CD14-positive monocyte (primary cell): ENCODE measurements at regions not wholly inside any gene's neighbourhood (a gene's known extent, or its start where the extent isn't known, plus 50 kb on each side); places are given as distances from the start of the nearest gene placed in this dataset.

Experiments
- DNase-seq, 3 donors: peaks; one replicate each; pipeline ENCODE4 v3.0.0-alpha.2; 2011 to 2022
- H2AFZ ChIP-seq: 2 replicates; pipeline ENCODE4 v1.6.0; 2012; ENCODE audit warnings: mild to moderate bottlenecking, low read depth, low read length, inconsistent platforms; ENCODE audit not compliant: insufficient read depth, poor library complexity, severe bottlenecking
- H3K27ac ChIP-seq, 2 donors: 1 replicate in 1 of 2; 2 replicates in 1 of 2; pipeline ENCODE4 v1.5.1; 2012 to 2013; ENCODE audit warnings: low read length in 2 of 2, control low read depth in 1 of 2, inconsistent platforms in 1 of 2, low read depth in 1 of 2, mild to moderate bottlenecking in 1 of 2
- H3K27me3 ChIP-seq, 2 donors: one replicate each; pipeline versions ENCODE4 v1.6.0 to v1.6.1; 2011 to 2013; ENCODE audit warnings: low read length in 2 of 2; ENCODE audit not compliant: control insufficient read depth in 2 of 2, insufficient read depth in 2 of 2
- H3K36me3 ChIP-seq, 2 donors: replicated peaks in 1 of 2; 1 replicate in 1 of 2; 2 replicates in 1 of 2; pipeline versions ENCODE4 v1.5.1 to v1.6.1; 2012 to 2013; ENCODE audit warnings: low read length in 2 of 2, control low read depth in 1 of 2, inconsistent platforms in 1 of 2, mild to moderate bottlenecking in 1 of 2; ENCODE audit not compliant: insufficient read depth in 2 of 2, control insufficient read depth in 1 of 2
- H3K4me1 ChIP-seq, 2 donors: 1 replicate in 1 of 2; 2 replicates in 1 of 2; pipeline versions ENCODE4 v1.5.1 to v1.6.1; 2012 to 2013; ENCODE audit warnings: low read length in 2 of 2, control low read depth in 1 of 2, inconsistent platforms in 1 of 2, mild to moderate bottlenecking in 1 of 2, moderate library complexity in 1 of 2; ENCODE audit not compliant: insufficient read depth in 2 of 2, control insufficient read depth in 1 of 2
- H3K4me2 ChIP-seq: replicated peaks from 2 replicates; pipeline ENCODE3; 2012; ENCODE audit warnings: low read length, moderate library complexity, mild to moderate bottlenecking; ENCODE audit not compliant: poor library complexity, severe bottlenecking; ENCODE audit errors: extremely low read depth
- H3K4me3 ChIP-seq, 3 experiments: fragments of 200-600 bp in 1 of 3; sonication (generic) in 1 of 3; replicated peaks in 1 of 3; 1 replicate in 2 of 3; 2 replicates in 1 of 3; pipeline ENCODE4 v1.5.1; 2011 to 2013; ENCODE audit warnings: low read length in 3 of 3, mild to moderate bottlenecking in 3 of 3, control low read depth in 2 of 3, low read depth in 2 of 3, inconsistent platforms in 1 of 3, moderate library complexity in 1 of 3
- H3K79me2 ChIP-seq: 2 replicates; pipeline ENCODE4 v1.6.0; 2012; ENCODE audit warnings: mild to moderate bottlenecking, control low read depth, inconsistent platforms, low read length, moderate library complexity; ENCODE audit not compliant: insufficient read depth
- H3K9ac ChIP-seq: 2 replicates; pipeline ENCODE4 v1.6.0; 2017; ENCODE audit warnings: low read length, mild to moderate bottlenecking; ENCODE audit not compliant: insufficient read depth, poor library complexity, severe bottlenecking
- H3K9me3 ChIP-seq, 2 donors: replicated peaks in 1 of 2; 1 replicate in 1 of 2; 2 replicates in 1 of 2; pipeline versions ENCODE4 v1.5.1 to v1.6.1; 2012 to 2013; ENCODE audit warnings: low read length in 2 of 2, control low read depth in 1 of 2; ENCODE audit not compliant: control insufficient read depth in 1 of 2, insufficient read depth in 1 of 2
- H4K20me1 ChIP-seq: 2 replicates; pipeline ENCODE4 v1.6.0; 2012; ENCODE audit warnings: mild to moderate bottlenecking, low read length, control low read depth, moderate library complexity; ENCODE audit not compliant: insufficient read depth
- H3K27ac Mint-ChIP-seq, 7 donors: one replicate each; pipeline ENCODE4 v1.8.0; 2020; ENCODE audit warnings: mild to moderate bottlenecking in 7 of 7, mixed read lengths in 7 of 7, moderate library complexity in 6 of 7, inconsistent platforms in 2 of 7
- H3K27me3 Mint-ChIP-seq, 3 donors: one replicate each; pipeline ENCODE4 v1.8.0; 2021 to 2022; ENCODE audit warnings: low read depth in 3 of 3, mild to moderate bottlenecking in 3 of 3, mixed read lengths in 3 of 3, moderate library complexity in 3 of 3, inconsistent platforms in 1 of 3
- H3K36me3 Mint-ChIP-seq, 2 donors: one replicate each; pipeline ENCODE4 v1.8.0; 2020; ENCODE audit warnings: mixed read lengths in 2 of 2, inconsistent platforms in 1 of 2, mild to moderate bottlenecking in 1 of 2
- H3K4me1 Mint-ChIP-seq: one replicate; pipeline ENCODE4 v1.8.0; 2020; ENCODE audit warnings: mild to moderate bottlenecking, mixed read lengths
- H3K4me3 Mint-ChIP-seq, 2 donors: one replicate each; pipeline ENCODE4 v1.8.0; 2020; ENCODE audit warnings: mild to moderate bottlenecking in 2 of 2, mixed read lengths in 2 of 2, moderate library complexity in 1 of 2
- H3K9me3 Mint-ChIP-seq, 7 donors: one replicate each; pipeline ENCODE4 v1.8.0; 2020 to 2022; ENCODE audit warnings: mixed read lengths in 7 of 7, mild to moderate bottlenecking in 6 of 7, moderate library complexity in 6 of 7, inconsistent platforms in 2 of 7
- WGBS: methylation state at CpG from one replicate; pipeline ENCODE4 v1.1.5; 2013; ENCODE audit warnings: missing lambda C conversion rate; ENCODE audit not compliant: insufficient coverage; 5-methylcytosine and 5-hydroxymethylcytosine counted together
- intact Hi-C, 2 donors: fragments of 100-400 bp; cut with micrococcal nuclease; formaldehyde crosslinking; loops; one replicate each; pipeline versions ENCODE4 v1.15.0 to v1.15.1; 2023
- TF ChIP-seq, protein P1 (sequence below): fragments of 200-600 bp; IDR thresholded peaks from one replicate; pipeline ENCODE4 v1.8.0; 2022; ENCODE audit warnings: antibody characterized with exemption, mild to moderate bottlenecking

DNA sequence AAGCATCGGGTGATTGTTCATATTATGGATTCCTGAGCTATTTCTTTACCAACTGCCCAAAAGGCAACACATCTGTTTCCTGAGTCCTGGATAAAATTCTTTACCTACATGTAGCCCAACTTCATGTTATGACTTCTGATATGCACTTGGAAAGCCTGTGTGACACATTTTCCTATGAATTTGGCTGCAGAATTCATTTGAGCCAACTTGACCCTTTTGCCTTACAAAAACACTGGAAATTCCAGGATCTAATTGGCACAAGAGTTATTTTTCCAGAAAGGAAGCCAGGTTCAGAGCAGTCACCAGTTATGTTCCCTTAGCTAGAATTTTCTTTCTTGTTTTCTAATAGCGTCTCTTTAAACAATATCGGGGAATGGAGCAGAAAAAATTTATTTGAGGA, 202.5 kb upstream of the LRIG3 start:
- intact Hi-C loops = no loop called here

DNA sequence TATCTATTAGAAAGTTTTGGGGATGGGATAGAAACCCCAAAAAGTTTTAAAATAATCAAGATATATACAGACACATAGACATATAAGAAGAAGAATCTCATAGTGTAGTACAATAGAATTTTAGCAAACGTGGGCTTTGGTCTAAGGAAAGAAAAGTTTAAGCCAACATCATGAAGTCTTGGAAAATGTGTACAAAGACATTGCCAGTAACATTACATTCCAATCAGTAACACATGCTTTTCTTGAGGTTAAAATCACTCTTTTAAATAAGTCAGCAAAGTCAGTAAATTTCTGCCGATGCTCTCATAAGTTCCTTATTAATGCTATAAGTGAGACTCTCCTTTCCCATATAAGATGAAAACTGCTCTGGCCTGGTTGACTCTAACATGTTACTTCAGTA, 201.1 kb upstream of the LRIG3 start:
- Histone ChIP-seq H3K9ac (no peak overlapping the region), H3K27ac (no peak overlapping the region), H3K27me3 (no peaks in the 10 kb centered on the region), H4K20me1 (no peaks in the 10 kb centered on the region), H3K36me3 (no peaks in the 10 kb centered on the region), H3K79me2 (no peaks in the 10 kb centered on the region), H3K9me3 (peaks cover 0 to 5% of the 10 kb centered on the region in 2 donors), H2AFZ (no peak overlapping the region), H3K4me3 (no peak overlapping the region), H3K4me1 (no peaks in the 10 kb centered on the region), H3K4me2 (no peak overlapping the region)
- Mint-ChIP-seq H3K36me3 (no peaks in the 10 kb centered on the region), H3K27ac (no peak overlapping the region), H3K4me1 (no peaks in the 10 kb centered on the region), H3K27me3 (peaks cover 0 to 1% (median 0%) of the 10 kb centered on the region in 3 donors), H3K9me3 (peaks cover 0 to 16% (median 5%) of the 10 kb centered on the region in 7 donors), H3K4me3 (no peak overlapping the region)
- no peak for DNase-seq
- WGBS = no CpG with 5 or more reads among the region's 2 CpGs
- intact Hi-C loops = no loop called here
- TF ChIP-seq, protein P1, sequence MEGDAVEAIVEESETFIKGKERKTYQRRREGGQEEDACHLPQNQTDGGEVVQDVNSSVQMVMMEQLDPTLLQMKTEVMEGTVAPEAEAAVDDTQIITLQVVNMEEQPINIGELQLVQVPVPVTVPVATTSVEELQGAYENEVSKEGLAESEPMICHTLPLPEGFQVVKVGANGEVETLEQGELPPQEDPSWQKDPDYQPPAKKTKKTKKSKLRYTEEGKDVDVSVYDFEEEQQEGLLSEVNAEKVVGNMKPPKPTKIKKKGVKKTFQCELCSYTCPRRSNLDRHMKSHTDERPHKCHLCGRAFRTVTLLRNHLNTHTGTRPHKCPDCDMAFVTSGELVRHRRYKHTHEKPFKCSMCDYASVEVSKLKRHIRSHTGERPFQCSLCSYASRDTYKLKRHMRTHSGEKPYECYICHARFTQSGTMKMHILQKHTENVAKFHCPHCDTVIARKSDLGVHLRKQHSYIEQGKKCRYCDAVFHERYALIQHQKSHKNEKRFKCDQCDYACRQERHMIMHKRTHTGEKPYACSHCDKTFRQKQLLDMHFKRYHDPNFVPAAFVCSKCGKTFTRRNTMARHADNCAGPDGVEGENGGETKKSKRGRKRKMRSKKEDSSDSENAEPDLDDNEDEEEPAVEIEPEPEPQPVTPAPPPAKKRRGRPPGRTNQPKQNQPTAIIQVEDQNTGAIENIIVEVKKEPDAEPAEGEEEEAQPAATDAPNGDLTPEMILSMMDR = no peak

More for the DNA sequence above, 202.5 kb upstream of the LRIG3 start:
- H3K79me2 ChIP-seq = no peaks in the 10 kb centered on the region
- no peak overlapping the region for H2AFZ ChIP-seq
- H3K4me1 ChIP-seq = no peaks in the 10 kb centered on the region
- H3K27me3 ChIP-seq = no peaks in the 10 kb centered on the region
- H3K9ac ChIP-seq = no peak overlapping the region
- Mint-ChIP-seq H3K36me3 (no peaks in the 10 kb centered on the region), H3K4me1 (no peaks in the 10 kb centered on the region), H3K9me3 (peaks cover 0 to 16% (median 5%) of the 10 kb centered on the region in 7 donors), H3K4me3 (no peak overlapping the region), H3K27me3 (peaks cover 0 to 1% (median 0%) of the 10 kb centered on the region in 3 donors), H3K27ac (no peak overlapping the region)
- H3K4me2 ChIP-seq = no peak overlapping the region
- WGBS = no CpG with 5 or more reads among the region's 3 CpGs
- peaks cover 0 to 5% of the 10 kb centered on the region in 2 donors for H3K9me3 ChIP-seq
- no peak for DNase-seq
- no peaks in the 10 kb centered on the region for H3K36me3 ChIP-seq
- TF ChIP-seq, protein P1 = no peak
- H4K20me1 ChIP-seq = no peaks in the 10 kb centered on the region
- H3K4me3 ChIP-seq = no peak overlapping the region
- H3K27ac ChIP-seq = no peak overlapping the region
